SH-SY5Y (cell line): ENCODE measurements at regions not wholly inside any gene's neighbourhood (a gene's known extent, or its start where the extent isn't known, plus 50 kb on each side); places are given as distances from the start of the nearest gene placed in this dataset.

Experiments used
- GATA2 ChIP-seq: IDR thresholded peaks from 2 replicates; pipeline ENCODE4 v1.6.1; 2011; ENCODE audit warnings: mild to moderate bottlenecking, low read depth, low read length
- GATA3 ChIP-seq: IDR thresholded peaks from 2 replicates; pipeline ENCODE4 v1.6.1; 2011; ENCODE audit warnings: low read depth, mild to moderate bottlenecking, low read length, moderate library complexity

DNA sequence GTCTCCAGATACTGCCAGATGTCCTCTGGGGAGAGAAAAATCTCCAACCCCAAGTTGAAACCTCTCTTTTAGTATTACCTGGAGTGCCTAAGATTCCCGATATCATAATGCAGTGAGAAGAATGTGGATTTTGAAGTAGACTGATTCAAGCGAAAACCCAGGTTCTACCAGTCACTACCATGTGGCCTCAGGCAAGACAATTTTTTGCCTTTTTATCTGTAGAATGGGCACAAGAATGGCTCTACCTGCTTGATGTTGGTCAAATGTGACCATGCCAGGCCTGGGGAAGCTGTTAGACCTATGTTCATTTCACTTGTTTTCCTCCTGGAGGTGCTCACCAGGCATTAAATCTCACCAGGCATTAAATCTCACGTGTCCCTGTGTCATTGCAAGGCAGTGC, 131.3 kb downstream of the DDX1 start:
- TF ChIP-seq GATA2 (no peak), GATA3 (no peak)
